ENCODE measurements at regions not wholly inside any gene's neighbourhood (a gene's known extent, or its start where the extent isn't known, plus 50 kb on each side); places are given as distances from the start of the nearest gene placed in this dataset.

DNA sequence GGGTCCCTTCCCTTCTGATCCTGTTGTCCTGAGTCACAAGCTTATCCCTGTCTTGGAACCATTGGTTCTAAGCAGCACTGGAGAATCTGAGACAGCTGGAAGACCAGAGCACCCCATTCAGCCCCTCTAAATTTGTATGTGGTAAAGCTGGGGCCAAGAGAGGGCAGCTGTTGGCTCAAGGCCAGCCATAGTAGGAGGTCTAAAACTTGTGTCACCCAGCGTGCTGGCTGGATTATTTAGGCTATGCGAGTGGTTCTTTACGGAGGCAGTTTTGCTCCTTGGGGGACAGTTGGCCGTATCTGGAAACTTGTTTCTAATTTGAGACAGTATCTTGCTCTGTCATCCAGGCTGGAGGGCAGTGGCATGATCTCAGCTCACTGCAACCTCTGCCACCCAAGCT, 69.6 kb upstream of the GSE1 start:
- TF ChIP-seq, protein P1, sequence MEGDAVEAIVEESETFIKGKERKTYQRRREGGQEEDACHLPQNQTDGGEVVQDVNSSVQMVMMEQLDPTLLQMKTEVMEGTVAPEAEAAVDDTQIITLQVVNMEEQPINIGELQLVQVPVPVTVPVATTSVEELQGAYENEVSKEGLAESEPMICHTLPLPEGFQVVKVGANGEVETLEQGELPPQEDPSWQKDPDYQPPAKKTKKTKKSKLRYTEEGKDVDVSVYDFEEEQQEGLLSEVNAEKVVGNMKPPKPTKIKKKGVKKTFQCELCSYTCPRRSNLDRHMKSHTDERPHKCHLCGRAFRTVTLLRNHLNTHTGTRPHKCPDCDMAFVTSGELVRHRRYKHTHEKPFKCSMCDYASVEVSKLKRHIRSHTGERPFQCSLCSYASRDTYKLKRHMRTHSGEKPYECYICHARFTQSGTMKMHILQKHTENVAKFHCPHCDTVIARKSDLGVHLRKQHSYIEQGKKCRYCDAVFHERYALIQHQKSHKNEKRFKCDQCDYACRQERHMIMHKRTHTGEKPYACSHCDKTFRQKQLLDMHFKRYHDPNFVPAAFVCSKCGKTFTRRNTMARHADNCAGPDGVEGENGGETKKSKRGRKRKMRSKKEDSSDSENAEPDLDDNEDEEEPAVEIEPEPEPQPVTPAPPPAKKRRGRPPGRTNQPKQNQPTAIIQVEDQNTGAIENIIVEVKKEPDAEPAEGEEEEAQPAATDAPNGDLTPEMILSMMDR (IDR thresholded peaks at IDR 0.05) = no peak
- TF ChIP-seq POLR2AphosphoS5 (IDR thresholded peaks at IDR 0.05) = no peak
